Fibroblast of upper back skin (primary cell): ENCODE measurements at regions not wholly inside any gene's neighbourhood (a gene's known extent, or its start where the extent isn't known, plus 50 kb on each side); places are given as distances from the start of the nearest gene placed in this dataset.
"Not testable (repeated sequence)": the region's sequence is repeated elsewhere in the genome, so short reads cannot be mapped to it uniquely, and the experiment has no call there.

Experiments used
- DNase-seq: peaks from one replicate; pipeline ENCODE4 v3.0.0-alpha.2; 2013

DNA sequence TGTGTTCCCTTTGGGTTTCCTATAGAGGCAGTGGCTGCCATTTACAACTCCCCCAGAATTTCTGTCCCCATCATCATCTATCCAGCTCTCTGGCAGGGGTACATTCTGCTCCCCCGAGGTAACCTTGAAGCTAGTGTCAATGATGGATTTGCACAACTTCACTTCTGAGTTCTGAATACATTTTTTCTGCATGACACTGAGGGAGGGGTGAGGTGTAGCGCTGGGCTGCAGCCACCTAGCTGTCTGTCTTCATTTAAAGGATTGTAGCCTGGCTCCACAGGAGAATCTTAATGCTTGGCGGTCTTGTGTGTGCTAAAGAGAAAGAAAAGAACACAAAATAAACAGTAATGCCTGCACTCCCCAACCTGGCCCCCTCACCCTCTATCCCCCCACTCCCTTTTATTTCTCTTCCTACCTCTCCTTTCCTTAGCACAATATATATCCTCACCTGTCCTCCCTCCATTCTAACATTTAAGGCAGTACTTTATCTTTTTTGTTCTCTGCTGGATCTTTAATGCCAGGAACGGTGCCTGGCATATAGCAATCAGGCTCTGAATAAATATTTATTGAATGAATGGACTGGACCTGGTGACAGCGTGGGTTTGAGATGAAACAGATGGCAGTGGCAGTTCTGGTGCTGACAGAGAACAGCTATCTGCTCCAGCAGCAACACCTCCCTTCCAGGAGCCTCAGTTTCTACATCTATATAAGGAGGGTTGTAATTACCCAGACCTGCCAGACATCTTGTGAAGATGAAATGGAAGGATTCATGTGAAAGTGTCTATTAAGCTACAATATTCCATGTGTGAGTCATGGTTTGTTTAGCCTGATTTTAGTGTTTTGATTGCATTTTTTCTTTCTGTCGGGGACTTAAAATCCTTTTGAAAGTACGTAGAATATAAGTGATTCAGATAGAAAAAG lies 163.5 kb upstream of the CDH11 start:
- peak; percentile 35 for DNase-seq

DNA sequence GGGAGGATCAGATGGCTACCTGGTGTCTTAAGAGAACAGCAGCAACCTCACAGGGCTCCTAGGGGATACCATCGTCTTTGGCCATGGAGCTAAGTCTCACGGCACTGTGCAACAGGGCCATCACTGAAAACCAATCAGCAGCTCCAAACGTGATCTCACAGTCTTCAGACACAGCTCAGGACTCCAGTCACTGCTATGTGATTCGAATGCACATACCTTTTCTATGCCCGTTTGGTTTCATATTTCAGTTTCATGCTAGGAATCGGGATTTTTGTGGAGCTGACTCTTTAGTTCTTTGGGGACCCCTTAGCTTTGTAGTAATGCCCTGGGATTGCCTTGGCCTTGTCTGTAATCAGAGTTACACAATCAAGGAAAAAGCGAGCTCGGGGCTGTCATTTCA lies 162.8 kb upstream of the CDH11 start:
- DNase-seq: peak; percentile 58

DNA sequence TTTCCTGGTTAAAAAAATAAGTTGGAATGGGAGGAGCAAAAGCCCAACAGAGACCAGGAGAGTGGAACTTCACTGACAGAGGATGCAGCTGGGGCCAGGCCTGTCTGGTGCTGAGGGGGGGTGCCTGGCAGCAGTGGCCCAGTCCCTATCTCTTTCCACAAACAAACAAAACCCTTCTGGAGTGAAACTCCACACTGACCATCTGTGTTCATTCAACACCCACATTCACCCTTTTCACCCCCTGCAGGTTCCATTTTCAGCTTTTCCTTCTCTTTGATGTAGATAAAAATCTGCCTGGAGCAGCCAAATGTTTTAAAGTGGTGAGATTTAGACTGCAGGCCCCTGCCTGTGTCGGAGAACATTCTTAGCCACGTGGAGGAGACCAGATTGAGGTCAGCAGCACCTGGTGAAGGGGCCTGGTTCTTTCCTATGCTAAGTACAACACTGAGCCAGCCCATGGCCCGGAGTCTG lies 161.4 kb upstream of the CDH11 start:
- no peak for DNase-seq

DNA sequence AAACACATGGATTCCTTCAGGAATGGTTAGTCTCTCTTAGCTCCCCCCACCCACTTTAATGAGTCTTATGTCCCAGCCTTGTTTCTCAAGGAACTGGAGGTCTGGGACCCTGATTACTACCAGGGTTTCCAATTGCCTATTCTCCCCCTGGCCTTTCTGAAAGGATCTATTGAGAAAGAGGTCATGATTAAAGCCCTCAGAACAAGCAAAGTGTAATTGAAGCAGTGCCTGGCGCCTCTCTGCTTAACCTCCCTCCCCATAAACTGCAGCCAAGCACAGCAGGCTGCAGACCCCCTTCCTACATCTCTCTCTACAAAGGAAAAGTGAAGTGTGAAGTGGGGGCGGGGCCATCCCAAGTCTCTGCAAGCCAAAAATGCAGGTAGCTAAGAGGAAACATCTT lies 159.7 kb upstream of the CDH11 start:
- DNase-seq: no peak

DNA sequence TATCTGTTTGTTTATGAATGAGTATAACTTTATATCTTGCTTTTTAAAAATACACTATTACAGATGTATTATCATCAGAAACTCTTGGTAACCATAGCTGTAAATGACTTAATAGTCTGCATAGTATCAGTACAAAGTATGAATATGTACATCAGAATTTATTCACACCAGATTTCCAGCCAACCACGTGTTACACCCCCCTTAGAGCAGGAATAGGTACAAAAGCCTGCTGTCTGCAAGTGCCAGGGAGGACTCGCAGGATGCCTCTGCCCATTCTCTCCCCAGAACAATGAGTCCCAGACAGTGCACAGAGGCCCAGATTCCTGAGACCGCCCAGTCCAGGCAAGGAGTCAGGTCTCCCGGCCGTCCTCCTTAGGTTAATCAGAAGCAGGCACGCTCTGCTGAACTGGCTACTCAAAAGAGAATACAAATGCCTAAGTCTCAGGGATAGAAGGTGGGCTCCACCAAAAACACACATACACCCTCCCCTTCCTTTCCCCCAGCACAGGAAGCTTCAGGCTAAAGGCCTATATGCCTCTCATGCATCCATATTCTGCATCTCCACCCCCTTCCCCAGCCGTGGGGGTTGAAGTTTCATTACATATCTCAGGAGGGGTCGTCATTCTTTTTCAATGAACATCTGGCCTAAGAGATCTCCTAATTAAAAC lies 159.1 kb upstream of the CDH11 start:
- DNase-seq: peak; percentile 16

DNA sequence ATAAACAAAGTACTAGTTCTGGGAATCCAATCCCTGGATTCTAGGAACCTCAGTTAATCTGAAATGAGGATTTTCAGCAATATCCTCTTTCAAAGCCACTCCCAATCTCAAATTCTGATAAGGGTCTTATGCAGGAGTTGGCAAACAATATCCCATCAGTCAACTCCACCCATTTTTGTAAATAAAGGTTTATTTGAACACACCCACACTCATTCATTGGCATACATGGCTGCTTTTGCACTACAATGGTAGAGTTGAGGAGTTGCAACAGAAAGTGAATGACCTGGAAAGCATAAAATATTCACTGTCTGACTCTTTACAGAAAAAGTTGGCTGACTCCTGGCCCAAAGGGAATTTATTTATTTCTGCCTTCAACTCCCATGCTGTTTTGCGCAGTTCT lies 157.7 kb upstream of the CDH11 start:
- no peak for DNase-seq

DNA sequence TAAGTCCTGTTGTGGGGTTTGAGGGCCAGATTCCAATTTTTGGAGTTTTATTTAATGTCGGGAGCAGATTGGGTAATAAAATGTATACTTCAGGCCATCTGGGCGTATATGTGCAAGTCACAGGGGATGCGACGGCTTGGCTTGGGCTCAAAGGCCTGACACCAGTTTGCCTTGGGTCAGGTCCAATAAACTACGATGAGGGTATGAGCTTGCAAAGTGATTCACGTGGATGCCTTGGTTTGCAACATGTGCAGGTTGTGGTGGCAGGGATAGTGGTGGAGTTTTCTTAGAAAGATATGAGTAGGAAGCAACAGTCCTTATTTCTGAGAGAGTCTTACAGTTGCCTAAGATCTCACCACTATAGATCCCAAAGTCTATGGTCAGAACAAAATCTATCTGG lies 157.0 kb upstream of the CDH11 start:
- DNase-seq: no peak

DNA sequence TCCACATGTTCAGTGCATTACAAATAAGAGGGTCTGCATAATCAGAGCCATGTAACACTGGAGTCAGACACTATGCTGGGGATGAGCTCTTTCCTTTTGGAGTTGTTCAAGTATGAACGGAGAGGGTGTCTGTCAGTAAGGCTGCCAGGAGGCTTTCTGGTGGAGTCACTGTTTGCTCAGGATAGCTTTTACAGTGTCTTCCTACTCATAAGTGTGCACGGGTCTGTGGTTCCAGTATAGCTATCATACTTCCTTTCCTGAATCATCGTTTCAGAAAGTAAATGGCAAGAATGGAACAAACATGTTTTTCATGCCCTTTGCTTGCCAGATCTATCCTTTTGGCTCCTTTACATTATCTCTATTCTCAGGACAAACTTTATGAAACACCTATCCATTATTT lies 152.7 kb upstream of the CDH11 start:
- DNase-seq: peak; percentile 42

DNA sequence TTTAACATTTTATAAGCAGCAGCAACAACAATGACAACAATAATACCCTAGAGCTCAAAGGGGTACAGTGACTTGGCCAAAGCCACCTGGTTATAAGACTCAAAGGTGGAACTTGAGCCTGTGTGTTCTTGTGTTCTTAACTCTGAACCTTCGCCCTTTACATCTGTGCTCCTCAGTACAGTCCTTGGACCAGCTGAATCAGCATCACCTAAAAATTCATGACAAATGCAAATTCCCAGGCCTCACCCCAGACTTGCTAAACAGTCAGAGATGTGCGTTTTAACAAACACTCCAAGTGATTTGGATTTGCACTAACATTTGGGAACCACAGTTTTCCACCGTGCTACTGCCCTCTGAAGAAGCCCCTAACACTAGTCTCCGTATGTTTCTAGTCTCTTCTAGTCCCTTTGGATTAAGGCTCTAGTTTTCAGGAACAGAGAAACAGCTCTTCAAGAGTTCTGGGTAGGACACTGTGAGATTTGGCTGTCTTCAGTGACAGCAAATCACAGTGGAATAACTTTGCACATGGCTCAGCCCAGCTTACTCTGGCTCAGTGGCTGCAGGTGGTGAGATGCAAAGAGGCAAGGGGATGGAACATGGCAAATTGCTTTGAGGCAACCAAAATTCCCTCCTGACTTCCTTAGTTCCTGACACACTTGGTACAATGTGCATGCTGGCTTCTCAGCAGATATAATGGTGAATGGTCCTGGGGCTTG lies 151.0 kb upstream of the CDH11 start:
- no peak for DNase-seq

DNA sequence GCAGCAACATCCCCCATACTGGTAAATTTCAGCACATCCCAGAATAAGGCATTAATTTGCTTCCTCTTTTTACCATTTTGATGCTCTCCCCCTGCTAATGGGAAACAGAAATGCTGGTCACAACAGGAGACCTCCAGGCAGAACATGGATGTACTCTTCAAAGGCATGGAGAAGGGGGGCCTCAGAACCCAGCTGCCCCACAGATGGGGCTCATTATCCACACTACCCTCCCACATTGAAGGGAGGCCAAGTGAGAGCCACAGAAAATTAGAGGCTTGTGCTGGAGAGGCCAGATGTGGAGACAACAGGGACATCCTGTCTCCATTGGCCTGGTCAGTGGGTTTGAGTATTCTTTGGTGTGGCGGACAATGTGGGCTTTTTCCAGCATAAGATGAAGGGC lies 150.1 kb upstream of the CDH11 start:
- DNase-seq: peak; percentile 47

DNA sequence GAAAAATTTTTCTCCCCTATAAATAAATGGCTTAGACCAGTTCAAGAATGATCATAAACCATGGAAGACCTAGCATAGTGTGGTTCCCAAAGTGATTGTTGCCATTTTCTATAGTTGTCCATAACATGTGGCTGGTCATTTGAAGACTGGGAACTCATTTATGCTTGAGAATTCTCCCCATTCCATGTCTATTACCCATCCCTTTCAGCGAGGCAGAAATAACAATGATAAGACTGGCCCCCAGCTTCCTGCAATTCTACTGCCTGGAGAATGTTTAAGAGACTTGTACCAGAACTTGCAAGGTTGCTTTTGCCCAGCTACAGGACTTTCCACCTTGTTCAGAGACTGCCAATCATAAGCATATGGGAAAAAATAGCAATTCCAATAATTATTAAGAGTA lies 146.5 kb upstream of the CDH11 start:
- DNase-seq: no peak

DNA sequence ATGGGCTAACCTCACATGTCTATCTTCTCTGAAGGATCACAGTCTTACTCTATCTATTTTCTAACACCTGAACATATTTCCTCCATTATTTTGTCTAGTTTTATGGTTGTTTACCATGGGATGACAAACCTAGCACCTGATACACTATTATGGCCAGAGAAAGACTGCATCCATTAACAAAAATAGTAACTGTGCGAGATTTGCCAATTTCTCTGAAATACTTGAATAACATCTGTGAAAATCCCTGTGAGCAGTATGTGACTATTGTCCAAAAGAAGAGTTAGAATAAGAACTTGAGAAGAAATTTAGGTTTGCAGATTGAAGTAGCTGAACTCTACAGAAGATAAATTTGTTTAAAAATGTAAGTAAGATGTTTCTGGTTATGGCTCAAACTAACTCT lies 142.0 kb upstream of the CDH11 start:
- DNase-seq: no peak

DNA sequence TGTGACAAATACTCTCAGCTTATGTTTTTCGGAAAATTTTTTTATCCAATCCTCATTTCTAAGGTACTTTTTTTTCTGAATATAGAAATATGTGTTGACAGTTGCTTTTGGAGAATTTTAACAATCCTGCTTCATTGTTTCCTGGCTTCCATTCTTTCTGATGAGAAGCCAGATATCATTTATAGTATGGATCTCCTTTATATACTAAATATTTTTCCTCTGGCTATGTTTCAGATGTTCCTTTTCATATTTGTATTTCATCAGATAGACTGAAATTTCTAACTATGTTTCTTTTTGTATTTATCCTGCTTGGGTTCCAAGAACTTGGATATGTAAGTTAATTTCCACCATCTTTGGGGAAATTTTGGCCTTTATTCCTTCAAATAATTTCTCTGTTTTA lies 138.9 kb upstream of the CDH11 start:
- DNase-seq: no peak

DNA sequence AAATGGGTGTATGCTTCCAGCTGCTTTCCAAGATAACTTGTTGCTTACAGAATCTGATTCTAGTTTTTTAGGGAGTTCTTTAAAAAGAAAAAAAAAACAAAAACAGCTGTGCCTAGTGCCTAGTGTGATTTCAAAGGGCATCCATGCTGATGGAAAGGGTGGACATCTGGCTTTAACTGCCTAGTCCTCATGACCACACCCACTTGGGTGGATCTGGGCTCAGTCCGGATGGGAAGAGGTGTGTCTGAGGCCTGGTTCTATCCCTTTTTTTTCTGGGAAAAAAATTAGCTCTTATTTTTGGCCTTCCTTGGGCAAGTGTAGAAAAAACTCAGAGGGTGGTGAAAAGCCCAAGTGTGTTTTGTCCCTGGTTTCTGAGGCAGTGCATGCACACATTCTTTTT lies 132.3 kb upstream of the CDH11 start:
- no peak for DNase-seq

DNA sequence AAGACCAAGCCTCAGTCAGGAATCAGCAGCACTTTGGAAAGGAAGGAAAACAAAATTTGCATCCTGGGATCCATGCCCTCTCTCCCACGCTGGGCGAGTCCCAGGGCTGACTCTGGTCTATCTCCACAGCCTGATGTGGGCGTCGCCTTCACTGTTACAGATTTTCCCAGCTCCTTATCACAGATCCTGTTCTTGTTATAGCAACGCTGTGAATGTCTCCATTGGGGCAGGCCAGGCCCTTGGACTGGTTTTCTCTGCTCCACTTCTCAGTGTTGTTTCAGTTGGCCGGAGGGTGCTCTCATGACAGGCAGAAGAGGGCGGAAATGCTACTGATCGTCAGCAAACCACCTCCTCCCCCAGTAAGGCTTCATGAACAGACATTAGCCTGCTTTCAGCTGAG lies 127.9 kb upstream of the CDH11 start:
- no peak for DNase-seq

DNA sequence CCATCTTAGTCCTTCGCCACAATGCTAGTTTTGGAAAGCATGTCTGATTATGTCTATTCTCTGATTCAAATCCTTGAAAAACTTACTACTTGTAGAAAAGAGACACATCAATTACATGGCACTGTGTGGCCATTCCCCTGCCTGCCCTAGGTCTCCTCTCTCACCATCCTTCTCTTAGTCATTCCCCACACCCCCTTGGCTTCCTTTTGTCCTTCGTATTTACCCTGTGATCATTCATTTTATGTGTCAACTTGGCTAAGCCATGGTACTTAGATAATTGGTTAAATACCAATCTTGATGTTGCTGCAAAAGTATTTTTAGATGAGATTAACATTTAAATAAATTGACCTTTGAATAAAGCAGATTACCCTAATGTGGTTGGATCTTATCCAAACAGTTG lies 122.9 kb upstream of the CDH11 start:
- no peak for DNase-seq

DNA sequence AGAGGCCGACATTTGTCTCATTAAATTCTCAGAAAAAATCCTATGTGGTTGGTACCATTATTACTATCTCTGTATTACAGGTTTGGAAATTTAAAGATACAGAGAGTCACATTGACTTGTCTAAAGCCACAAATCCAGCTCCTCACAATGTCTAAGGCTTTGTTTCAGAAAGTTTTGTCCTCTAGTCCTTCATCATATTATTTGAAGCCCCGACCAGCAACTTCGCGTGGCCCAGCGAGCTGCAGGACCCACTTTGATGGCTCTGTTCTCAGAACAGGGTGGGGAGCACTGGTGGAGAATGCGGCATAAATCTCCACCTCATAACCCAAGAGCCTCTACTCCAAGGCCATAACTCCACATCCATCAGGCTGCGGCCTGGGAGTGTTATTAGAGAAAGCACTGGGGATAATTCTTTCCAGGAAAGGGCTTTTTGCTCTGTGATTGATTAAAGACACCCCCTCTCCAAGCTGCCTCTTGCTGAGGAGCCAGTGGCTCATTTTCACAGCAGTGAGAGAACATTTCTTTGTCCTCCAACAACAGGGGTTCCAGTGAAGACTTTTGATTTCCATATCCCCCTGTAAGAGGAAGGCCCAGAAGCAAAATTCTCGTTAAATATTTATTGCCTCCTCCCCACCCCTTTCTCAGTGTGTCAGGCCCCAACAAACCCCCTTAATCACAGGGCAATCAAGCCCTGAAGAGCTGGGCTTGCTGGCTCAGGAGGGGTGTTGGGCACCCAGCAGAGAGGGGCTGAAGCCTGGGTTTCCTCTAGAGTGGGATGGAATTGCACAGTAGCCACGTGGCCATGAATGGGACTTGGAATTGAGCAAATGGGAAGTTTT lies 113.7 kb upstream of the CDH11 start:
- DNase-seq: peak; percentile 27

DNA sequence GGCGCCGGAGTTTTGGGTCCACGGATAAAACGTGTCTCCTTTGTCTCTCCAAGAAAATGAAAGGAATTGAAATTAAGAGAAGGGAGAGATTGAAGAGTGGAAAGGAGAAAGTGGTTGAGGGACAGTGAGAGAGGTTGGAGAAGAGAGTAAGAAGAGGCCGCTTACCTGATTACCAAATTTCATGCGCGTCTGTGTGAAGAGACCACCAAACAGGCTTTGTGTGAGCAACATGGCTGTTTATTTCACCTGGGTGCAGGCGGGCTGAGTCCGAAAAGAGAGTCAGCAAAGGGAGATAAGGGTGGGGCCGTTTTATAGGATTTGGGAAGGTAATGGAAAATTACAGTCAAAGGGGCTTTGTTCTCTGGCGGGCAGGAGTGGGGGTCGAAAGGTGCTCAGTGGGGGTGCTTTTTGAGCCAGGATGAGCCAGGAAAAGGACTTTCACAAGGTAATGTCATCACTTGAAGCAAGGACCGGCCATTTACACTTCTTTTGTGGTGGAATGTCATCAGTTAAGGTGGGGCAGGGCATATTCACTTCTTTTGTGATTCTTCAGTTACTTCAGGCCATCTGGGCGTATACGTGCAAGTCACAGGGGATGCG lies 113.0 kb upstream of the CDH11 start:
- not testable (repeated sequence) for DNase-seq

DNA sequence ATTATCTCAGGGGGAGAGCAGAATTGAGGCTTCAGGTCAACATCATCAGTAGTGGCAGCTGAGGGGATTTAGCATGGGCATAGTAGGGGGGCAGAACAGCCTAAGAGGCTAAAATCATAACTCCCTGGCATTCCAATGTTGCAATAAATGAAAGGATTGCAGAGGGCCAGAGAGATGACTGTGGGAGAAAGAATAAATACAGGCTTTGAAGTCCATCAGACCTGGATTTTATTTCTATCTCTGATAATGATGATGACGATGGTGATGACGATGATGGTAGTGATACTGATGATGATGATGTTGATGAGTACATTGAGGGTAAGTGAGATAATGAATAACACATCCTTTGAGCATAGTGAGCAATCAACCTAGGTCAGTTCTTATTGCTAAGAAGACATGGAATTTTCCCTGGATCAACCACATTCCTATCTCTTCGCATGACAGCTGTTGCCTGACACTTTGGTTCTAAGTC lies 107.4 kb upstream of the CDH11 start:
- DNase-seq: peak; percentile 78

DNA sequence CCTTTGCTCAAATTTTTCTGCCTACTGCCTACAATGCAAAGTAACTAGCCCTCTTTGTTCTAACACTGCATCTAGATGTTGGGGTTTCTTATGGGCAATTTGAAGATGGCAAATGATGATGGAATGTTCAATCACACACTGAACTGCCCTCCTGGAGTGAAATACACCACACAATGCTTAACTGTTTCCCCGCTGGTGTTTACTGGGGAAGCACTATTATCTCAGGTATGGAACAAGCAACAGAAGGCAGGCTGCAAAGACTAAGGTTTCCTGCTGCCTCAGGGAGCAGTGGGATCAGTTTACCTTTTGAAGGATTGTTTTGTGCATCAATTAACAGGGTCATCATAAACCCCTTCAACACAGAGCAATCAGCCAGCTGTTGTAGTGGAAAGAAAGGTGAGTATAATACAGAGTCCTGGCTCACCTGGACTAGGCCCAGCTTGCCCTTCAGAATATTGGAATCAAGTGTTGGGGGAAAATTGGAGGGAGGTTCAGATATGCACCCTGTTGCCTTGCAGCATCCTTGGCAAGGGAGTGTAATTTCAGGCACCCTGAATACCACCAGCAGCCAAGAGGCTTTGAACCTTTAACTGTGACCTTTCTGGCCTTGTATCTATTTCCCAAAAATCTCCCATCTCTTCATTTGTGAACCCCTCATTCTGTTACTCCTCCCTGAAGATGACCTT lies 105.4 kb upstream of the CDH11 start:
- DNase-seq: no peak

DNA sequence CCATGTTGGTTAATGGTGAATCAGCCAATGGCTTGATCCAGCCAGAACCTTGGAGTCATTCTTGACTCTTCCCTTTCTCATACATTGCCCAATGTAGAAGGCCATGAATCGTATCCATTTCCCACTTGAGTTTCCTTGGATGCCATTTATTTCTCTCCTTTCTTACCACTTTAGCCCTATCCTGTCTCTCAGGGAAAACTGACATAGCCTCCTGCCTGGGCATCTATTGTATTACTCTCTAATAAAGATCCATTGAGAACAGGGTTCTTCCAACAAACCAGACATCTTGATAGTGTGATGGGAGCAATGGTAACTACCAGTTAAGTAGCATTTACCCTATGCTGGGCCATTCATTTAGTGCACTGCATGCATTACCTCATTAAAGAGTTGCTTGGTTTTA lies 104.2 kb upstream of the CDH11 start:
- no peak for DNase-seq

DNA sequence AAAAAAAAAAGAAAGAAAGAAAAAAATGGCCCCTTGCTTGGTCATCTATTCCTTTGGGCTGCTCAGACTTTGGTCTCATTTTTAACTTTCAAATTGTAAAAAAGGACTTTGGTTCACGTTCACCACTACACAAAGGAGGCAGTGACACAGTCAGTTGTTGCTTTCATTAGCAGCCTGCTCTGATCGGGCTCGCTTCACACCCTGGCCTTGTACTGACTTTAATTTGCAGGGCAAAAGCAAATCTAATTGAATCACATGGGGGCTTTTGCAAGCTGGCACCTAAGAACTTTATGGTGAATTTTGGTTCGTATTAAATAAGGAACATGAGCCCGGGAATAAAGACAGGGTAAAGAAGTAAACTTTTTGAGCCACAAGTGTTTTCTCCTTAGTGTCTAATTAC lies 103.6 kb upstream of the CDH11 start:
- no peak for DNase-seq
